Stomach (tissue), 4 donors: ENCODE measurements at regions not wholly inside any gene's neighbourhood (a gene's known extent, or its start where the extent isn't known, plus 50 kb on each side); places are given as distances from the start of the nearest gene placed in this dataset.

Experiments used
- EP300 ChIP-seq: sonication (generic); formaldehyde crosslinking; IDR thresholded peaks from one replicate; pipeline ENCODE4 v1.6.1; 2017; ENCODE audit warnings: antibody characterized with exemption
- POLR2A ChIP-seq, 4 donors: fragments of 450-650 bp; IDR thresholded peaks; one replicate each; pipeline ENCODE4 v1.6.1; 2016; ENCODE audit warnings: antibody characterized with exemption in 4 of 4, control low read depth in 2 of 4, mild to moderate bottlenecking in 1 of 4, moderate library complexity in 1 of 4
- POLR2AphosphoS5 ChIP-seq, 3 donors: sonication (generic); formaldehyde crosslinking; IDR thresholded peaks; one replicate each; pipeline ENCODE4 v1.6.1; 2016; ENCODE audit warnings: antibody characterized with exemption in 3 of 3
- TF ChIP-seq, protein P1 (sequence below), 7 experiments: fragments of 450-650 bp in 4 of 7; fragments of 200-600 bp in 3 of 7; sonication (generic) in 3 of 7; IDR thresholded peaks; one replicate each; pipeline ENCODE4 v1.5.1; 2016 to 2019; ENCODE audit warnings: antibody characterized with exemption in 7 of 7, control low read depth in 2 of 7, mild to moderate bottlenecking in 1 of 7

DNA sequence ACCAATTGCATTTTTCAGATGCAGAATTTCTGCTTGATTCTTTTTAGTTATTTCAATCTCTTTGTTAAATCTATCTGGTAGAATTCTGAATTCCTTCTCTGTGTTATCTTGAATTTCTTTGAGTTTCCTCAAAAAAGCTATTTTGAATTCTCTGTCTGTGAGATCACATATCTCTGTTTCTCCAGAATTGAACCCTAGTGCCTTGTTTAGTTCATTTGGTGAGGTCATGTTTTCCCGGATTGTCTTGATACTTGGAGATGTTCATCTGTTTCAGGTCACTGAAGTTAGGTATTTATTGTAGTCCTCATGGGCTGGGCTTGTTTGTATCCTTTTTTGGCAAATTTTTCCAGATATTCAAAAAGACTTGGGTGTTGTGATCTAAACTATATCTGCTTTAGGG, 202.9 kb upstream of the SERP2 start:
- TF ChIP-seq, protein P1, sequence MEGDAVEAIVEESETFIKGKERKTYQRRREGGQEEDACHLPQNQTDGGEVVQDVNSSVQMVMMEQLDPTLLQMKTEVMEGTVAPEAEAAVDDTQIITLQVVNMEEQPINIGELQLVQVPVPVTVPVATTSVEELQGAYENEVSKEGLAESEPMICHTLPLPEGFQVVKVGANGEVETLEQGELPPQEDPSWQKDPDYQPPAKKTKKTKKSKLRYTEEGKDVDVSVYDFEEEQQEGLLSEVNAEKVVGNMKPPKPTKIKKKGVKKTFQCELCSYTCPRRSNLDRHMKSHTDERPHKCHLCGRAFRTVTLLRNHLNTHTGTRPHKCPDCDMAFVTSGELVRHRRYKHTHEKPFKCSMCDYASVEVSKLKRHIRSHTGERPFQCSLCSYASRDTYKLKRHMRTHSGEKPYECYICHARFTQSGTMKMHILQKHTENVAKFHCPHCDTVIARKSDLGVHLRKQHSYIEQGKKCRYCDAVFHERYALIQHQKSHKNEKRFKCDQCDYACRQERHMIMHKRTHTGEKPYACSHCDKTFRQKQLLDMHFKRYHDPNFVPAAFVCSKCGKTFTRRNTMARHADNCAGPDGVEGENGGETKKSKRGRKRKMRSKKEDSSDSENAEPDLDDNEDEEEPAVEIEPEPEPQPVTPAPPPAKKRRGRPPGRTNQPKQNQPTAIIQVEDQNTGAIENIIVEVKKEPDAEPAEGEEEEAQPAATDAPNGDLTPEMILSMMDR (IDR thresholded peaks at IDR 0.05): no peak
- TF ChIP-seq EP300 (no peak), POLR2AphosphoS5 (IDR thresholded peaks at IDR 0.05) (no peak), POLR2A (IDR thresholded peaks at IDR 0.05) (no peak)
